ENCODE measurements at regions not wholly inside any gene's neighbourhood (a gene's known extent, or its start where the extent isn't known, plus 50 kb on each side); places are given as distances from the start of the nearest gene placed in this dataset.

- TF ChIP-seq CHD7 (IDR thresholded peaks at IDR 0.05; ENCODE audit: insufficient replicate concordance, low read length) (no peak), BRCA1 (IDR thresholded peaks at IDR 0.05; ENCODE audit: low read depth, low read length) (no peak), CHD1 (IDR thresholded peaks at IDR 0.05; ENCODE audit: low read depth, low read length) (no peak), ZNF274 (IDR thresholded peaks at IDR 0.05; ENCODE audit: borderline replicate concordance, extremely low read depth, low read length) (no peak), RAD21 (IDR thresholded peaks at IDR 0.05 in 1 of 2, conservative IDR thresholded peaks at IDR 0.05 in 1 of 2; ENCODE audit: low read depth in 2 of 2, low read length in 2 of 2) (no peak), BACH1 (IDR thresholded peaks at IDR 0.05; ENCODE audit: low read length) (no peak), TBP (IDR thresholded peaks at IDR 0.05; ENCODE audit: low read depth, low read length) (no peak), CHD2 (IDR thresholded peaks at IDR 0.05; ENCODE audit: low read length) (no peak)
These were observed 64.2 kb downstream of the DLL1 start (continued) for GRCh38 chr6:170226647-170227046.

Data from H1 (cell line).